ENCODE measurements at regions not wholly inside any gene's neighbourhood (a gene's known extent, or its start where the extent isn't known, plus 50 kb on each side); places are given as distances from the start of the nearest gene placed in this dataset.

DNA sequence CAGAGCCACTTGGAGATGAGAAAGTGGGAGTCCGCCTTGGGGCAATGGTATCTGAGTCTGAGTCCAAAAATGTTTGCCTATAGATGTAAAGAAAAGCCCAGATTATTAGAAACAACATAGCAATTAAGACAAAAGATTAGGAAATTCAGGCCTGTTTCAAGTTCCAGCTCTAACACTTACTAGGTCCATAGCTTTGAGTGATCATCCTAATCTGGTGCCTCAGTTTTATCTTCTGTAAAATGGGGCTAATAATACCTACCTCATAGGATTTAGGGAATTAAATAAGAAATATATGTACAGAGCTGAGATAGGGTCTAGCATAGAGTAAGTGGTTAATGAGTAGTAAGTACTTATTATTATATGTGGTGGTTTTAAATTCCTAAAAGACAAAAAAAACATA lies 58.6 kb upstream of the NLK start:
- TF ChIP-seq, protein P1, sequence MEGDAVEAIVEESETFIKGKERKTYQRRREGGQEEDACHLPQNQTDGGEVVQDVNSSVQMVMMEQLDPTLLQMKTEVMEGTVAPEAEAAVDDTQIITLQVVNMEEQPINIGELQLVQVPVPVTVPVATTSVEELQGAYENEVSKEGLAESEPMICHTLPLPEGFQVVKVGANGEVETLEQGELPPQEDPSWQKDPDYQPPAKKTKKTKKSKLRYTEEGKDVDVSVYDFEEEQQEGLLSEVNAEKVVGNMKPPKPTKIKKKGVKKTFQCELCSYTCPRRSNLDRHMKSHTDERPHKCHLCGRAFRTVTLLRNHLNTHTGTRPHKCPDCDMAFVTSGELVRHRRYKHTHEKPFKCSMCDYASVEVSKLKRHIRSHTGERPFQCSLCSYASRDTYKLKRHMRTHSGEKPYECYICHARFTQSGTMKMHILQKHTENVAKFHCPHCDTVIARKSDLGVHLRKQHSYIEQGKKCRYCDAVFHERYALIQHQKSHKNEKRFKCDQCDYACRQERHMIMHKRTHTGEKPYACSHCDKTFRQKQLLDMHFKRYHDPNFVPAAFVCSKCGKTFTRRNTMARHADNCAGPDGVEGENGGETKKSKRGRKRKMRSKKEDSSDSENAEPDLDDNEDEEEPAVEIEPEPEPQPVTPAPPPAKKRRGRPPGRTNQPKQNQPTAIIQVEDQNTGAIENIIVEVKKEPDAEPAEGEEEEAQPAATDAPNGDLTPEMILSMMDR (IDR thresholded peaks at IDR 0.05), result no peak
- no peak for TF ChIP-seq POLR2A (IDR thresholded peaks at IDR 0.05)
